NB4 (cell line): ENCODE measurements at regions not wholly inside any gene's neighbourhood (a gene's known extent, or its start where the extent isn't known, plus 50 kb on each side); places are given as distances from the start of the nearest gene placed in this dataset.
"Not testable (repeated sequence)": the region's sequence is repeated elsewhere in the genome, so short reads cannot be mapped to it uniquely, and the experiment has no call there.

ENCODE experiments used
- DNase-seq: peaks from one replicate; pipeline ENCODE4 v3.0.0; 2010; ENCODE audit warnings: low read depth
- H3K4me3 ChIP-seq: one replicate; pipeline ENCODE4 v1.5.1; 2011; ENCODE audit warnings: mild to moderate bottlenecking, low read depth, low read length, moderate library complexity
- MYC ChIP-seq: IDR thresholded peaks from 2 replicates; pipeline ENCODE4 v1.6.1; 2011; ENCODE audit warnings: low read depth, low read length
- POLR2A ChIP-seq: IDR thresholded peaks from 2 replicates; pipeline ENCODE4 v1.6.1; 2011; ENCODE audit warnings: mild to moderate bottlenecking; ENCODE audit not compliant: insufficient read length; ENCODE audit errors: extremely low read depth
- TF ChIP-seq, protein P1 (sequence below): IDR thresholded peaks from 2 replicates; pipeline ENCODE4 v1.6.1; 2011; ENCODE audit warnings: low read depth, low read length
- TF ChIP-seq, protein P2 (sequence below): IDR thresholded peaks from one replicate; pipeline ENCODE4 v1.5.1; 2012; ENCODE audit warnings: low read depth, low read length

DNA sequence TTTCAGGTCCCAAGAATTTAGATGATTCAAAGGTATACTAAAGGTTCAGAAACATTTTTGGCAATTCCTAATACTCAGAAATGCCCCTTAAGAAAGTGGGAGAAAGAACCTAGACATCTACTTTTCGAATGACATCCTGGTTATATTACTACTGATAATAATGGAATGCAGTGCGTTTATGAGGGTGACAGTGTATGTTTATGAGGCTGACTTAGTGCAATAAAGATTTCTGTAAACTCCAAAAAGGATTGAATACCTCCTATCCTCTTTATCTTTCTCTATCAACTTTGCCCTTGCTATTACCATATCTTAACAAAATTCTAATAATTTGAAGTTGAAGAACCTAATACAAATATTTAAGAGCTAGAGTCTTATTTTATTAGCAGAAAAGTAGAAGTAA is 348.9 kb upstream of the EPHA6 start:
- DNase-seq: no peak
- no peak for TF ChIP-seq POLR2A
- TF ChIP-seq, protein P1, sequence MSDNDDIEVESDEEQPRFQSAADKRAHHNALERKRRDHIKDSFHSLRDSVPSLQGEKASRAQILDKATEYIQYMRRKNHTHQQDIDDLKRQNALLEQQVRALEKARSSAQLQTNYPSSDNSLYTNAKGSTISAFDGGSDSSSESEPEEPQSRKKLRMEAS: no peak
- no peak for TF ChIP-seq MYC
- TF ChIP-seq, protein P2, sequence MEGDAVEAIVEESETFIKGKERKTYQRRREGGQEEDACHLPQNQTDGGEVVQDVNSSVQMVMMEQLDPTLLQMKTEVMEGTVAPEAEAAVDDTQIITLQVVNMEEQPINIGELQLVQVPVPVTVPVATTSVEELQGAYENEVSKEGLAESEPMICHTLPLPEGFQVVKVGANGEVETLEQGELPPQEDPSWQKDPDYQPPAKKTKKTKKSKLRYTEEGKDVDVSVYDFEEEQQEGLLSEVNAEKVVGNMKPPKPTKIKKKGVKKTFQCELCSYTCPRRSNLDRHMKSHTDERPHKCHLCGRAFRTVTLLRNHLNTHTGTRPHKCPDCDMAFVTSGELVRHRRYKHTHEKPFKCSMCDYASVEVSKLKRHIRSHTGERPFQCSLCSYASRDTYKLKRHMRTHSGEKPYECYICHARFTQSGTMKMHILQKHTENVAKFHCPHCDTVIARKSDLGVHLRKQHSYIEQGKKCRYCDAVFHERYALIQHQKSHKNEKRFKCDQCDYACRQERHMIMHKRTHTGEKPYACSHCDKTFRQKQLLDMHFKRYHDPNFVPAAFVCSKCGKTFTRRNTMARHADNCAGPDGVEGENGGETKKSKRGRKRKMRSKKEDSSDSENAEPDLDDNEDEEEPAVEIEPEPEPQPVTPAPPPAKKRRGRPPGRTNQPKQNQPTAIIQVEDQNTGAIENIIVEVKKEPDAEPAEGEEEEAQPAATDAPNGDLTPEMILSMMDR: no peak
- no peak overlapping the region for H3K4me3 ChIP-seq

DNA sequence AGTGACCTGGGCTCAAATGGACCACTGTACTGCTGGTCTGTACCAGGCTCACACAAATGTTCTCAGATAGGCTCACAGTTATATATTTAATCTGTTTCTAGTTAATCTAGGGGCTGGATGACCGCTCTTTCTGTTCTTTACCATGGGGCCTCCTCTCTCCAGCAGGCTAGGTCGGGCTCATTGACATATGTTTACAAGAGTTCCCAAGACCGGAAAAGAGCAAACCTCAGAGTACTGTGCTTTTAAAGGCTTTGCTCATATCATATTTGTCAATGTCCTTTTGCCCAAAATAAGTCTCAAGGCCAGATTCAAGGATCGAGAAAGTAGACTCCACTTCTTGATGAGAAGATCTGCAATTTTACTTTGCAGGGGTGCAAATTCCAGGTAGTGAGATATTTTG is 348.0 kb upstream of the EPHA6 start:
- H3K4me3 ChIP-seq: no peak overlapping the region
- TF ChIP-seq POLR2A: no peak
- TF ChIP-seq, protein P2: no peak
- TF ChIP-seq MYC: no peak
- TF ChIP-seq, protein P1: no peak
- no peak for DNase-seq

GRCh38 chr3:96467639-96468038 is 346.8 kb upstream of the EPHA6 start:
- no peak overlapping the region for H3K4me3 ChIP-seq
- TF ChIP-seq, protein P1: no peak
- TF ChIP-seq MYC (no peak), POLR2A (no peak)
- TF ChIP-seq, protein P2: no peak
- DNase-seq: no peak

GRCh38 chr3:96478496-96478895 is 335.9 kb upstream of the EPHA6 start:
- no peak overlapping the region for H3K4me3 ChIP-seq
- TF ChIP-seq, protein P1: no peak
- TF ChIP-seq, protein P2: no peak
- no peak for TF ChIP-seq MYC
- no peak for TF ChIP-seq POLR2A
- DNase-seq: no peak

DNA sequence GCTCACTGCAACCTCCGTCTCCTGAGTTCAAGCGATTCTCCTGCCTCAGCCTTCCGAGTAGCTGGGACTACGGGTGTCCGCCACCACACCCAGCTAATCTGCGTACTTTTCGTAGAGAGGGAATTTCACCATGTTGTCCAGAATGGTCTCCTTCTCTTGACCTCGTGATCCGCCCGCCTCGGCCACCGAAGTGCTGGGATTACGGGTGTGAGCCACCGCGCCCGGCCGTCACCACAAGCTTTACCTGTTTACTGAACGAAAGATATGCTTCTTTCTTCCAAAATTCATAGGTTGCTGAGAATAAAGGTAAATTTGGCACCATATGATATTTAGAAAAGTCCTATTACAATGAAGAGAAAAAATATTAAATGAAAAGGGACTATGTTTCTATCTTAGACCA is 333.5 kb upstream of the EPHA6 start:
- TF ChIP-seq, protein P2: no peak
- TF ChIP-seq, protein P1: no peak
- no peak for TF ChIP-seq MYC
- TF ChIP-seq POLR2A: no peak
- no peak overlapping the region for H3K4me3 ChIP-seq

DNA sequence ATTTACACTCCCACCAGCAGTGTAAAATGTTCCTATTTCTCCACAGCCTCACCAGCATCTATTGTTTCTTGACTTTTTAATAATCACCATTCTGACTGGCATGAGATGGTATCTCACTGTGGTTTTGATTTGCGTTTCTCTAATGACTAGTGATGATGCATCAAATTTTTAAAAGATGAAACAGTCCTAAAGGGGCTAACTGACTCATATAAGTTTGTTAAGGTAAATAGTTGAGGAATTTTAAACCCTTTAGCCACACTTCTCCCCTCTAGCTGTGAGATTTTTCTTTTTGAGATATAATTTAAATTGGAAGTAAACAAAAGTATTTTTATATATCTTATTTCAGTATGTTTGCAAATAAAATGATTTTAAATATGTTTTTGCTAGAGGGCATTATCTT is 331.2 kb upstream of the EPHA6 start:
- DNase-seq, H3K4me3 ChIP-seq: not testable (repeated sequence)

More for the DNA sequence above, 333.5 kb upstream of the EPHA6 start:
- DNase-seq: no peak

DNA sequence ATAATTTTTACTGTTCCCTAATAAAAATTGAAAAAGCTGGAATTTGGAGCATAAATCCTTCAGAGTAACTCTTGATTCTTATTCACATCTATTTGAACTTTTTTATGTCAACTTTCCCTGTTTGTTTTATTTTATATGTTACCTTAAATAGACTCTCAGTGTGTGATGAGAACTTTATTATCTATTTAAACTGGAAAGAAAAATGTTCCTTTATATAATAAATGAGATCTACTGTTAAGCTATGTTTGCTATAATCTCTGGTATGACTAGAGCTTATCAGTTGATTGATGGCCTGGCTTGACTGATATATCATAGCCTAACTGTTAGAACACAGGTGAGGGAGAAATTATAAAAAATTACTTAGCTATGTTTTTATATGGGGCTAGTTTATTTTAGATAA is 330.6 kb upstream of the EPHA6 start:
- no peak overlapping the region for H3K4me3 ChIP-seq
- DNase-seq: no peak
- TF ChIP-seq, protein P2: no peak
- no peak for TF ChIP-seq MYC
- TF ChIP-seq POLR2A: no peak
- TF ChIP-seq, protein P1: no peak
